ENCODE measurements at regions not wholly inside any gene's neighbourhood (a gene's known extent, or its start where the extent isn't known, plus 50 kb on each side); places are given as distances from the start of the nearest gene placed in this dataset.
A peak's percentile ranks its signal among the peaks of the same experiment; 100 is the strongest.
"Not testable (repeated sequence)": the region's sequence is repeated elsewhere in the genome, so short reads cannot be mapped to it uniquely, and the experiment has no call there.

DNA sequence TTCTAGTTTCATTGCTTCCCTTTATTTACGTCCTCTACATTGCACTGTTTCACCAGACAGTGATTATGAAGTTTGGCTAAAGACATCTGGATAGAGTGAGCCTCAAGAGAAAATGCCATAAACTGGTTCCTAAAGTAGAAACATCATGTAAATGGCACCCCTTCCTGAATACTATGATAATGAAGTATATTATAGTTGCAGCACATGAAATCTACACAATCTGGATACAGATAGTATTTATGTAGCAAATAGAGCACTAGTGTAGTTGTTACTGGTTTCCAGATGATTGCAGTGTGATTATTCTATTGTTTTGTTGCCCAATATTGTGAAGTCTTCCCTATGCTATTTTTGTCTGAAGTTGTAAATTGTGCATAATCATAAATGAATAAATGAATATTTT is 2786.9 kb upstream of the PCDH20 start:
- no peak for DNase-seq (ENCODE audit: low spot score)

DNA sequence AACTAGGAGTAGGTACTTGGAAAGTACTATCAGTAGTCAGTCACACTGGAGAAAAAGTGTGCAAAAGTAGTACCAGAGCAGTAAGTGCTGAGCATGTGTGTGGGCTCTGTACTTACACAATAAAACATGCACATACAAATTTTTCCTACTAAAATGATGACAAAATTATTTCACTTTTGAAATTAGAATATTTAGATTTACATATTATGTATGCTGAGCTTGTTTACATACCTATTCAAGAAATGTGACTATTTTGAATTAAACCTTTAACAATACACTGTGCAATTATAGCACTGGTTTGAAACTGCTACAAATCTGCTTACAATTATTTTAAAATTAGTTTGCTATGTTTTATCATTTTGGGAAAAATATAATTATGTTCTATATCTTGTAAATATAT is 2781.6 kb upstream of the PCDH20 start:
- no peak for DNase-seq (ENCODE audit: low spot score)

DNA sequence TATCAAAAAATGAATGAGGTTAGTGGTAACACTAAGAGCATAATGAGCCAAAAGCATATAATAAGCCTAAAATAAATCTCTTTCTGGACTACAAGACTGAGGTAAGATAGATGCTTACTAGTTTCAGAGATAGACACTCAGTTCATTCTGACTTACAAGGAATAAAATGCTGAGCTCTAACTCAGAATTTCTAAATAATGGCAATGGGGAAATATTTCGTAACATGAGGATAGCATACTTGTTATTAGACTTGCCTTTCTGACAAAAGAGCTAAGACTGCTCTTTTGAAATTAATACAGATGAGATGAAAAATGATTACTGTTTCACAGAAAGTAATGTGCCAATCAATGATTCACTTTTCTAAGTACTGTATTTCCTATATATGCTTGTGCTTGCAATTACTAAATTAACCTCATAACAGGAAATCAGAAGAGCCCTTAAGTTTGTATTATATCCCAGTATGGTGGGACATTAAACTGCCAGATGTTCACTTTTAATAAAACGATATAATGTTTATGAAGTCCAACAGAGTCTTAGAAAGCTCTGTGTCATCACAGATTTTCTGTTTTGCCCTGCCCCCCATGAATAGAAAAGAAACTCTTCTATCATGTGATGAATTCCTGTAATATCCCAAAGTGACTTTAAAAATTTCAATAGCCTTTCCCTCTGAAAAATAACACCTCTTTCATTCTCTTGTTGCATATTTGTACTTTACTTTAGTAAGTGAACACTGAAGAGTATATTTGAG is 2771.0 kb upstream of the PCDH20 start:
- DNase-seq (ENCODE audit: low spot score) = no peak

DNA sequence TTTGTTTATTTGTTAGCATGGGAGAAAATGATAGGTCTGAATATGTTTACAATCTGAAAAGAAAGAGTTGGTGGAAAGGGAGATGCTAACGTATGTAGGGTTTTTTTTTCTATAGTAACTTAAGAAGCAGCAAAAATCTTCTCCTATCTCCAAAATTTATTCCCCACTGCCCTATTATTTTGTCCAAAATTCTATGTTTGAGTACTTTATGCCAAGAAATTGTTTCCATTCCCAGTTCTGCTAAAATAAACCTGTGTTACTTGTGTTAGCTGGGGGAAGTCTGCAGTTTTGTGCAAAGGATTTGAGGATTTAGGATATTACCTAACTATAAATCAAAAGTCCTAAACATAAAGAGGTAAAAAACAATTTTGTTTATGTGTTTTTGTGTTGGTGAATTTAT is 2770.4 kb upstream of the PCDH20 start:
- no peak for DNase-seq (ENCODE audit: low spot score)

DNA sequence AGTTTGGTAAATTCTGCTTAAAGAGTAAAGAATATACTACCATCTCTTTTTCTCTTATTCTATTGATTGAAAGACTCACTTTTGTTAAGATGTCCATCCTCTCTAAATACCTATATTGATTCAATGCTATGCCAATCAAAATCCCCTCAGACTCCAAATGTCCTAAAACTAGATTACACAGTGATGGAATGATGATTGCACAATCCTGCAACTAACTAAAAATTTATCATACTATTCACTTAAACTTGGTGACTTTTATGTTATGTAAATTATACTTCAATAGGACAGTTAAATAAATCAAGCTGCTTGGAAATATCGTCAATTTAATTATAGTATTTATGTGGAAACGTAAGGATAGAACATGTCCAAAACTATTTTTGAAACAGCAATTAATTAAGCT is 2765.1 kb upstream of the PCDH20 start:
- no peak for DNase-seq (ENCODE audit: low spot score)

DNA sequence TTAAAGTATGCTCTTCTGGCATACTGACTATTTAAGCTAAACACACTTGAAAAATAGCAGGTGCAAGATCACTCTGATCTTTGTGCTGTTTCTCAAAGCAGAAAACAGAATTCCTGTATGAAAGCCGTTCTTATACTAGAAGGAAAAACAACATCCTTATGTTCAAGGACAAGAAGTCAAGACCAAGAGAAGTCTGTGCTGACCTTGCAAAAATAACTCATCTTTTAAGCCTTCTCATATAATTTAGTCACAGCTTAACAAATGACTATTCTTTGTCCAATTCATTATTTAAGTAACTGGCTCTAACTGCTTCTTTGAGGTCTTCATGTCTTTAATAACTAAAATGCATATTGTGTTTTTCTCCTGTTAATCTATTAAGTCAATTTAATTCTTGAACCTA is 2750.2 kb upstream of the PCDH20 start:
- no peak for DNase-seq (ENCODE audit: low spot score)

DNA sequence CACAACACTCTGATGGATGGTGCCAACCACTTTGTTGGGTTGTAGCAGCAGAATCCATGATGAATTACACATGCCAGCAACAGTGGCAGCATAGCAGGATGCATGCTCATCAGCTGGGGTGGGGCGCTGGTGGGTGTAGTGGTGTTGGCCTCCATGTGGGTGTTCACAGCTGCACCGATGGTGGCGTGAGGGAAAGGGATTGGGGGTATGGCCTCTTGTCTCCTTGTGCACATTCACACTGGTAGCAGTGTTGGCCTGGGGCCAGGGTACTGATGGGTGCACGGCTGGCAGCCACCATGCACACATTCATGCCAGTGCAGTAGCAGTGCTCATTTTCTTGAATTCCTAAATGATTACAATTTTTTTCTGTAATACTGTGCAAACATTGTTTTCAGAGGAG is 2748.8 kb upstream of the PCDH20 start:
- DNase-seq (ENCODE audit: low spot score) = no peak

DNA sequence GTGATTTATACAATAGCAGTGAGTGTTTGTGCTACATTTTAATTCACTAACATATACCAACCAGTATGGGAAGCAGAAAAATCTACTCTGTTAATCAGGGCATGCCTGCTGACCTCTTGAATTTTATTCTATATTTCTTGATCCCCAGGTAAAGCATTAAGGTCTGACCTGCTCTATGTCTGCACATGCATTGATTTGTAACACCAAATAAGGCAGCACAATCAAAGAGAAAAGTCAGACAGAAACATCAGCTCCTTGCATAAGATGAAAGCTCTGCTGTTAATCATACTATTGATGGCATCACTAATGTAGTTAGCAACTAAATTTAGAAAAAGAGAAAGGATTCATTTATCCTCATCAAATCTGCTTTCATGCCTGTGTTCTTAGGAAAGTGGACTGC is 2744.8 kb upstream of the PCDH20 start:
- DNase-seq (ENCODE audit: low spot score) = no peak

DNA sequence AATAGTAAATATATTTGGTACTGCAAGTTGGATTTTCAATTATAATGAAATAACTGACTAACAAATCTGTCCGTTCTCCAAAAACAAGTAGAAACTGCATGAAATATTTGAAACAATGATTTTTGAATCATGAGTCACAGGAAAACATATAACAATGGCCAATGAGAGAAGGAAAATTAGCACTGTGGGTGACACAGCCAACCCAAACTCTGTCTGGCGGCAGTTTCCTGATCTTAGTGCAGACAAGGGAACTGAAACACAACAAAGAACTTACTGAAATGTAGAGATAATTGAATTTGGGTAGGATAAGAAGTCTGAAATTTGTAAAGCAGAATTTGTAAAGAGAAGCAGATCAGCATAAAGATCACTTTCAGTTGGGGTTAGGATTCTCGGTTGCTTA is 2743.3 kb upstream of the PCDH20 start:
- peak; percentile 40 for DNase-seq (ENCODE audit: low spot score)

DNA sequence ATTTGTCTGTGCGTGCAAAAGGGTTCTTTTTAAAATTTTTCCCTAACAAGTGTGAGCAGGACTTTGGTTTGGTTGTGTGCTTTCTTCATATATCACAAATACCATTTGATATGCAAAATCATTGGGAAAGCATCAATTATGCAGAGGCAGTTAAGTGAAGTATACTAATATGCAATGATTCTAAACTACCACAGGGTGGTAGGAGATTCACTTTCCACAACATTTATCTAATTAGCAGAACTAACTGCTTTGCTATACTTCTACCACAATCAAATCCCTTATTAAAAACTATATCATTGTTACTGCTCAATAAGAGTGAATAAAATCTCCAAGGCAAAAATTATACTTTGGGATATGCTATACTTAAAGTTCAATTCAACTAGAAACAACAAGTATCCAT is 2738.9 kb upstream of the PCDH20 start:
- no peak for DNase-seq (ENCODE audit: low spot score)

DNA sequence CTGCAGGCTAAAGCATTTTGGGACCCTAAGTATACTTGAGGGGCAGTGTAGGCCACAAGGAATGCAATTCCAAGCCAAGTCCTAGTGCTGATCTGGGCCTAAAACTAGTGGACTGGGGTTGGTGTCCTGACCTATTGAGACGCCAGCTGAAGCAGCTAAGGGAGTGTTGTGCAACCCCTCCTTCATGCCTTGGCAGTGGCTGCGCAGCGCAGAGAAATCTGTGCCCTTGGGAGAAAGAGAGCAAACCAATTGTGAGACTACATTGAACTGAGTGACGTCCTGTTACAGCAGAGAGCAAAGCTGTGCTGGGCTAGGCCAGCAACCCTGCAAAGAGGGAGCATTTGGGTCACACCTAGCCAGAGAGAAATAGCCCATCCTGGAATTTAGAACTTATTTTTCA is 2715.0 kb upstream of the PCDH20 start:
- DNase-seq (ENCODE audit: low spot score) = peak; percentile 4

DNA sequence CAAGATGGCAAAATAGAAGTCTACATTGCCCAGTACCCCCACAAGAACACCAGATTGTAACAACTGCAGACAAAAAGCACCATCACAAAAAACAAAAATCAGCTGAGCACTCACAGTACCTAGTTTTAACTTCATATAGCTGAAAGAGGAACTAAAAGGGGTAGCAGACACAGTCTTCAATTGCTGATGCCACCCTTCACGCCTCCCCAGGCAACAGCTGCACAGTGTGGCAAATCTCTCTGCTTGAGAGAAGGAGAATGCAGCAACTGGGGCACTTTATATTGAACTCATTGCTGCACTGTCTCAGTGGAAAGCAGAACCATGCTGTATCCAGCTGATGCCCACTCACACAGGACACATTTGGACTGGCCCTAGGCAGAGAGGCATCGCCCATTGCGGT is 2714.5 kb upstream of the PCDH20 start:
- DNase-seq (ENCODE audit: low spot score) = no peak

DNA sequence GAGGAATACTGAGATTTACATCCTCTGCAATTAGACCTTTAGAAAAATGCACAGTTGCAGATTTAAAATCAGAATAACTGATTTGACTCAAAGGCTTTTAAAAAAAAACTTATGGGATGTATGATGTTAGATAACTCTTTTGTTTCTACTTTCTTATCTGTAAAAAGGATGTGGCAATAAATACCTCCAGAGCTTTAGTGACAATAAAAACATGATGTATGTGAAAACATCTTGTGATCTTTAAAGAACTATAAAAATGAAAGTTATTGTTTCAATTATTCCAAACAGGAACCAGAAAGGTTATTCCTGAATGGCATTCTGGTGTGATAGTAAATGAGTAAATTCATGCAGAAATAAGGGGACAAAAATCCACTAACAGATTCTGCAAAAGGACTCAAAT is 2712.2 kb upstream of the PCDH20 start:
- no peak for DNase-seq (ENCODE audit: low spot score)

DNA sequence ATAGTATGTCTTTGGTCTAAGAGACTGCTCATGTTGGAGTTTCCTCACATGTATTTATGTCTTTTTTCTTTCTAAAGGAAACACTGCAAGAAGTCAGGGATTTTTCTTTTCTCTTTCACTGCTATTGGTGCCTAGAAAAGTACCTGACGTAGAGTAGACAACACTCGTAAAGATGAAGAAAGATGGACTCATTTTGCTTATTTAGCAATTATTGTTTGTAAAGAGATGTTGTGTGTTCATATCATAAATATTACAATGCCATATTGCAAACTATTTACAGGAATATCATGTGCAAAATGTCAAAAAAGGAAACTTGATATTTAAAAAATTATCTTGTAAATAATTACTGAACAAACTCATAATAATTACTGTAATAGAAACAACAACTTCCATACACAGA is 2711.5 kb upstream of the PCDH20 start:
- no peak for DNase-seq (ENCODE audit: low spot score)

DNA sequence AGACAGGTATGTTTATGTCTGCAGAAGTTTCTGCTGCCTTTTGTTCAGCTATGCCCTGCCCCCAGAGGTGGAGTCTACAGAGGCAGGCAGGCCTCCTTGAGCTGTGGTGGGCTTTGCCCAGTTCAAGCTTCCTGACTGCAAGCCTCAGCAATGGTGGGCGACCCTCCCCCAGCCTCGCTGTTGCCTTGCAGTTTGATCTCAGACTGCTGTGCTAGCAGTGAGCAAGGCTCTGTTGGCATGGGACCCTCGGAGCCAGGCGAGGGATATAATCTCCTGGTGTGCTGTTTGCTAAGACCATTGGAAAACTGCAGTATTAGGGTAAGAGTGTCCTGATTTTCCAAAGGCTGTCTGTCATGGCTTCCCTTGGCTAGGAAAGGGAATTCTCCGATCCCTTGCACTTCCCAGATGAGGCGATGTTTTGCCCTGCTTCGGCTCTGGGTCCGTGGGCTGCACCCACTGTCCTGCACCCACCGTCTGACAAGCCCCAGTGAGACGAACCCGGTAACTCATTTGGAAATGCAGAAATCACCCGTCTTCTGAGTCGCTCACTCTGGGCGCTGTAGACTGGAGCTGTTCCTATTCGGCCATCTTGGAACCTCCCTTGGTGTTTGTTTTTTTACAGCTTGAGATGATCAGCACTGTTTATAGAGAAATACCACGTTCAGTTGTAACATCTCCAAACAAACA is 2705.5 kb upstream of the PCDH20 start:
- DNase-seq (ENCODE audit: low spot score) = not testable (repeated sequence)

DNA sequence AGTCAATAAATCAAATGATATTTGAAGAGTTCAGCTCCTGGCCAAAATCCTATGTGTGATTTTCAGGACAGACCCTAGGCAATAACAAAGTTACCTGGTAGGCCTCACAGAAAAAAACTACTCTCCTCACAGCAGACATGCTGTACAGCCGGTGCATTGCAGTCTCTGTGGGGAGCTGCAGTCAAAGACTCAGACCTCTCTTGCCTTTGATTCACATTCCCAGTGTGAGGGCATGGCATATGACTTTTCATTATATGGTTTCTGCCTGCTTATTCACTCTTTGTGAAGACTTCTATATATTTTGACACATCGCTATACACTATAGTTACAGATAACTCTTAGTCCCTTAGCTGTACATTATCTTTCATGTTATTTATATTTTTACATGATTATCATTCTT is 2684.3 kb upstream of the PCDH20 start:
- DNase-seq (ENCODE audit: low spot score) = no peak

DNA sequence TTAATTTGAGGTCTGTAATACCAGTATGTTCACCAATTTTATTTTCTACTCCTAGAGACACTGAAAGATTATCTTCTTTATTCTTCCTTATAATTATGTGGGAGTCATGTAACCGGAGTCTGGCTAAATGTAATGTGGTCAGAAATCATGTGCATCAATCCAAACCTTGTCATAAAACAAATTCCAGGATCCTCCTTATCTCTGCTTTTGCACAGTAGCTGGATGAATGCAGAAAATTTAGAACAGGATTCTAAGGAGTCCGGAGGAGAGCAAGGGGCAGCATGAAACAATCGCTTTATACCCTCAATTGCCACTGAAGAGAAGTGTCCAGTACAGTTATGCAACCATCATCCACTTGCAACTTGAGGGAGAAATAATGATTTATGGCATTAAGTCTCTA is 2674.7 kb upstream of the PCDH20 start:
- DNase-seq (ENCODE audit: low spot score) = no peak

DNA sequence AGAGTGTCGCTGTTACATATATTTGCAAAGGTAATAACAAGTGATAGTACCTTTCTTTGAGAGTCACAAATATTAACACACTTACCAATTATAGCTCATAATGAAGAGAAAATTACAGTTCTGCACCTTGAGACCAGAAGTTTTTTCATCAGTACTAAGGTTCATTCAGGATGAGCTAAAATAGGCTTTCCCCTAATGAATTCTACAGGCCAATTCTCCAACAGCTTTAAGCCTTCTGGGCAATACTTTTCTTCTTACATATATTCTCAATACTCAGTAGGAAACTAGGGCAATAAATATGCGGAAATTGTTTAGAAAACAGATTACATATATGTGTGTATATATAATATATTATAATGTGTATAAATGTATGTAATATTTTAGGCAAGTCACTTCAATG is 2672.8 kb upstream of the PCDH20 start:
- no peak for DNase-seq (ENCODE audit: low spot score)

DNA sequence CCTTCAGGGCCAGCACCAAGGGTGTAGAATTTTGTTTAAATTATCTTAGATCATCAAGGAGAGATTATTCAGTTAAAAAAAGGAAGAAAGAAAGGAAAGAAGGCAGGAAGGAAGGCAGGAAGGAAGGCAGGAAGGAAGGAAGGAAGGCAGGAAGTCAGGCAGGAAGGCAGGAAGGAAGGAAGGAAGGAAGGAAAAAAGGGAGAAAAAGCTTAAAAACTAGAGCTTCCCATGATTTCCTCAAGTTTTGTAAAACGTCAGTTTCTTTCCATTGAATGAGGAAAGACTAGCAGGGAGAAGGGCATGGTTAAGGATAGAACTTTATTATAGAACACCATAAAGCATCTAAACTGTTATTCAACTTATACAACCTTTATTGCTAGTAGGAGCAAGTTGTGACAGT is 2672.0 kb upstream of the PCDH20 start:
- DNase-seq (ENCODE audit: low spot score) = no peak

DNA sequence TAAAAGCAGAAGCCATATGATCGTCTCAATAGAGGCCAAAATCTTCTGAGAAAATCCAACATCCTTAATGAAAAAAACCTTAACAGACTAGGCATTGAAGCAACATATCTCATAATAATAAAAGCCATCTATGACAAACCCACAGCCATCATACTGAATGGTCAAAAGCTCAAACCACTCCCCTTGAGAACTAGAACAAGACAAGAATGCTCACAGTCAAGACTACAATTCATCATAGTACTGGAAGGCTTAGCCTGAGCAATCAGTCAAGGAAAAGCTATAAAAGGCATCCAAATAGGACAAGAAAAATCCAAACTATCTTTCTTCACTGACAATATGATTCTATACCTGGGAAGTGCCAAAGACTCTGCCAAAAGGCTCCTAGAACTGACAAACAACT is 2668.2 kb upstream of the PCDH20 start:
- no peak for DNase-seq (ENCODE audit: low spot score)

DNA sequence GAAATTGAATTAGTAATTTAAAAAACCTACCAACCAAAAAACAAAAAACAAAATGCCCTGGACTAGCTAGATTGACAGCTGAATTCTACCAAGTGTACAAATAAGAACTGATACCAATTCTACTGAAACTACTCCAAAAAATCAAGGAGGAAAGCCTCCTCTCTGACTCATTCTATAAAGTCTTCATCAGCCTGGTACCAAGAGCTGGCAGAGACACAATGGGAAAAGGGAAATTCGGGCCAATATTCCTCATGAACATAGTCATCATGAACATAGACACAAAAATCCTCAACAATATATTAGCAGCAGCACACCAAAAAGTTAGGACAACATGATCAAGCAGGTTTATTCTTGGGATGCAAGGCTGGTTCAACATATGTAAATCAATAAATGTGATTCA is 2667.7 kb upstream of the PCDH20 start:
- no peak for DNase-seq (ENCODE audit: low spot score)

DNA sequence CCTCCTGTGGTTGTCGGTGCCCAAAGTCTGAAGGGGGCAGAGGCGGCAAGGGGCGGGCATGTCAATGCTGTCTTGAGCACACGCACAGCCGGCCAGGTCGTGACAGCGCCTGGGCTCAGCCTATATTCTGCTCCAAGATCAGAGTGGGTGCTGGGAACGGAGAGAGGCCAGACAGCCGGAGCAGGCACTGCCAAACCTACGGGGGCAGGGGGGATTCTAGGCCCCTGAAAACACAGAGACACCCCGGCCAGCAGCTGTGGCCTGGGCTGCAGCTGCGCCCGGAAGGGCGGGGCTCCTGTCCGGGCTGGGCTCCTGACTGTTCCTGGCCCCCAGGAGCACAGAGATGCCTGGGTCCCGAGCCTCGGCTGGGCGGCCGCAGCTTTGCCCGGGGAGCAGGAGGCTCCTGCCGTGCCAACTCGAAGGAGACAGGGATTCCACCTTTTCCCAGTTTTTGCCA is 2662.9 kb upstream of the PCDH20 start:
- no peak for DNase-seq (ENCODE audit: low spot score)

DNA sequence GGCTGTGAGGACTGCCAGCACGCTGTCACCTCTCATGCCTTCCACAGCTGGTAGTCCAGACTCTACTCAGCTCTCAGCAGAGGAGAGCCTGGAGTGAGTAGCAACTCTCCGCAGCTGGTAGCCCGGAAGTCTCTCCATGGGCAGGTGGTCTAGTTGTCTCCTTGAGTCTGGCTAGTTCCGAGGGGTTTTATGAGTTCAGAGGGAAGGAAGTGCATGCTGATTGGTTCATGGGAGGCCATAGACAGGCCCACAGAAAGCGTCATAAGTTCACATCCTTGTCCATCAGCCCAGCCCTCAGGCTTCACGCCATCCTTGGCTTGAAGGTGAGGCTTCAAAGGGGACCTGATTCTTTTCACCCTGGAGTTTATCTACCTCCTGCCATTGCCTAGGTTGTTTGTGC is 2662.4 kb upstream of the PCDH20 start:
- DNase-seq (ENCODE audit: low spot score) = no peak
